GM10266 (cell line): ENCODE measurements at regions not wholly inside any gene's neighbourhood (a gene's known extent, or its start where the extent isn't known, plus 50 kb on each side); places are given as distances from the start of the nearest gene placed in this dataset.

Source experiments
- DNase-seq: peaks from one replicate; pipeline ENCODE4 v3.0.0; 2012; ENCODE audit errors: extremely low spot score
- TF ChIP-seq, protein P1 (sequence below): IDR thresholded peaks from 2 replicates; pipeline ENCODE4 v1.5.1; 2012; ENCODE audit warnings: mild to moderate bottlenecking, low read depth; ENCODE audit not compliant: control insufficient read depth, insufficient read depth; ENCODE audit errors: missing control alignments

DNA sequence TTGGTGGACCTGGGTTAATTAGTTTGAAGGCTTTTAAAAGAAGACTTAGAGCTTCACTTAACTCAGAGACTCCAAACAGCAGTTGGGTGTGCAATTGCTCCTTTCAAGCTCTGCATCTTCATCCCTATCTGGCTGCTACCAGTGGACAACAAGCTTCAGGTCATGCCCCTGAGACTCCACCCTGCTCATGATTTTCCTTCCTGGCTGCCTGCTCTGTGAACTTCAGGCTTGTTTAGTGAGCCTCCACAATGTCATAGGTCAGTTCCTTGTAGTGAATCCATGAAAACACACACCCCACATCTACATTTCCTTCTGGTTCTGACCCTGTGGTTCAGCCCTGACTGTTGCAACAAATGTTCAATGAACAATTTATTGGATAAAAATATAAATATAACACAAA, 61.1 kb upstream of the MARCKS start:
- no peak for DNase-seq
- TF ChIP-seq, protein P1, sequence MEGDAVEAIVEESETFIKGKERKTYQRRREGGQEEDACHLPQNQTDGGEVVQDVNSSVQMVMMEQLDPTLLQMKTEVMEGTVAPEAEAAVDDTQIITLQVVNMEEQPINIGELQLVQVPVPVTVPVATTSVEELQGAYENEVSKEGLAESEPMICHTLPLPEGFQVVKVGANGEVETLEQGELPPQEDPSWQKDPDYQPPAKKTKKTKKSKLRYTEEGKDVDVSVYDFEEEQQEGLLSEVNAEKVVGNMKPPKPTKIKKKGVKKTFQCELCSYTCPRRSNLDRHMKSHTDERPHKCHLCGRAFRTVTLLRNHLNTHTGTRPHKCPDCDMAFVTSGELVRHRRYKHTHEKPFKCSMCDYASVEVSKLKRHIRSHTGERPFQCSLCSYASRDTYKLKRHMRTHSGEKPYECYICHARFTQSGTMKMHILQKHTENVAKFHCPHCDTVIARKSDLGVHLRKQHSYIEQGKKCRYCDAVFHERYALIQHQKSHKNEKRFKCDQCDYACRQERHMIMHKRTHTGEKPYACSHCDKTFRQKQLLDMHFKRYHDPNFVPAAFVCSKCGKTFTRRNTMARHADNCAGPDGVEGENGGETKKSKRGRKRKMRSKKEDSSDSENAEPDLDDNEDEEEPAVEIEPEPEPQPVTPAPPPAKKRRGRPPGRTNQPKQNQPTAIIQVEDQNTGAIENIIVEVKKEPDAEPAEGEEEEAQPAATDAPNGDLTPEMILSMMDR: no peak

DNA sequence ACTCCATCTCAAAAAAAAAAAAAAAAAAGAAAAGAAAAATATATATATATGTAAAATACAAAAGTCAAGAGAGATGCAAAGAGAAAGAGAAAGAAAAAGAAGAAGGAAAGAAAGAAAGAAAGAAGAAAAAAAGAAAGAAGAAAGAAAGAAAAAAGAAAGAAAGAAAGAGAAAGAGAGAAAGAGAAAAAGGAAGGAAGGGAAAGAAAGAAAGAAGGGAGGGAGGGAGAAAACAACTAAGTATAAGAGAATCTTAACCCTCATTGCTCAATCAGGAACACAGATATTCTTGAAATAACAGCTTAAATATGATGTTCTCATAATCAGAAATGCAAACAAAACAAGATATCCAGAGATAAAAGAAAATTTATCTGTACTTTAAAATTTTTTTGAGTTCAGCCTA, 54.4 kb upstream of the MARCKS start:
- TF ChIP-seq, protein P1: no peak
- DNase-seq: no peak

DNA sequence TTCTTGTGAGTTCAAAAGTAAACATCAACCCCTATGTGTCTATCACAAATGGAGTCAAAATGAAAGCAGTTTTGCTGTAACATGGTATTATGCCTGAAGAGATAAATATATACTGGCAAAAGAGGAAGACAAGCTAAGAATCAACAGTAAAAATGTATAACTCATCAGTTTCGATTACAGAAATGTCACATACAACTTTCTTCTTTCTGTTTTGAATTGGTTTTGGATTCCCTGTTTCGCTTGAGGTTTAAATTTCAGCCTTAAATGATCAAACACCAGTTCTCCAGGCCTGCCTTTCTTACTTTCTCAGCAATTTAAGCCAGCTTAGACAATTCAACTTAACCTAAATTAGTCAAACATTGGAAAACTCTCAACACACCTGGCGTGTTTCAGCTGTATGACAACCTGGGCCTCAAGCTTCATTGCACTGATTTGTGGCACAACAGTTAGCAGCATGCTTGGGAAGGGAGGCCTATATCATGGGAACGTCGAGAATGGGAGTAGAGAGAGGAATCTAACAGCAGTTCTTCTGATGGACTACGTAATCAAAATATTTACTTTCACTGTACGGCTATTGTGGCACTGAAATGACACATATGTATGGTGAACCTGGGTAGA, 51.9 kb upstream of the MARCKS start:
- DNase-seq: peak; percentile 72

DNA sequence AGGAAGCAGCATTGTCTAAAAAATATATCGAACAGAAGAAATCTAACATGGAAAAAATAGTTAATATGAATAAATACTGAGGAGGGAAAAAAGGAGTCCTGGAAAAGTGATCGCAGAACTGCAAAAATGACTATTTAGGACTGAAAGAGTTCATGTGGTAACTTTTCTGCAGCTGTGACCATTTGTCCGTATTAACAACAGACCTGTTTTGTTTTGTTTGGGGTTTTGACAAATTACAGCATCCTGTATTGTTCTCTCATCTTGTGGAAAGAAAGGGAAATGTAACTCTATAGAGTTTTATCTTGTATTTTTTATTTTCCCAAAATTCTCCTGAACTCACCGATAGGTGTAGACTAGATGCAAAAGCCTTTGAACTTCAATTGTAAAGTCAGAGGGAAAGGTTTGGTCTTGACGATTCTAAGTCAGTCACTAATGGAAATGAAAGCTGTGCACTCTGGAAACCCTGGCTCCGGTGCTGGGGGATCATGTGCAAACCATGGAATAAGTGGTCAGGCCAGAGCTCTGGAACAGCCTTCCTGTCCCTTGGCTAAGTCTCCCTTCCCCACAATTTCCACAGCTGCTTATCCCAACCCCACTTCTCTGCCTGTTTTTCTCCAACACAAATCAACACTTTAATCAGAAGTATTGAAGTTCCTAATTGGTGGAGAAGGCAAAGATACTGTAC, 51.2 kb upstream of the MARCKS start:
- TF ChIP-seq, protein P1: no peak
- DNase-seq: no peak

More for the DNA sequence above, 51.9 kb upstream of the MARCKS start:
- TF ChIP-seq, protein P1: no peak
